Right lobe of liver (tissue), 6 donors: ENCODE measurements at regions not wholly inside any gene's neighbourhood (a gene's known extent, or its start where the extent isn't known, plus 50 kb on each side); places are given as distances from the start of the nearest gene placed in this dataset.
"Not testable (repeated sequence)": the region's sequence is repeated elsewhere in the genome, so short reads cannot be mapped to it uniquely, and the experiment has no call there.

Experiments used
- ATAC-seq, 4 donors: fragments of 200-7000 bp; cut with Tn5 transposase; one replicate each; pipeline ENCODE4 v1.9.1; 2020; ENCODE audit warnings: mild to moderate bottlenecking in 4 of 4, moderate library complexity in 4 of 4
- DNase-seq, 3 donors: peaks; one replicate each; pipeline ENCODE4 v3.0.0-alpha.2; 2020
- H3K27ac ChIP-seq, 3 donors: fragments of 200-600 bp; one replicate each; pipeline ENCODE4 v1.8.0; 2022
- H3K27me3 ChIP-seq, 2 donors: fragments of 200-600 bp; one replicate each; pipeline ENCODE4 v1.8.0; 2022
- H3K36me3 ChIP-seq, 4 donors: fragments of 200-600 bp; sonication (generic) in 1 of 4; one replicate each; pipeline versions ENCODE4 v1.5.1 to v1.8.0; 2017 to 2022; ENCODE audit warnings: control low read depth in 1 of 4
- H3K4me1 ChIP-seq, 4 donors: fragments of 200-600 bp; sonication (generic) in 1 of 4; one replicate each; pipeline versions ENCODE4 v1.5.1 to v1.8.0; 2017 to 2022; ENCODE audit warnings: control low read depth in 1 of 4
- H3K4me3 ChIP-seq, 3 donors: fragments of 200-600 bp; one replicate each; pipeline ENCODE4 v1.8.0; 2022
- H3K9me3 ChIP-seq, 4 donors: fragments of 200-600 bp; sonication (generic) in 1 of 4; one replicate each; pipeline versions ENCODE4 v1.5.1 to v1.8.0; 2017 to 2022; ENCODE audit warnings: control low read depth in 1 of 4
- POLR2A ChIP-seq: fragments of 450-650 bp; IDR thresholded peaks from one replicate; pipeline ENCODE4 v1.6.1; 2017; ENCODE audit warnings: antibody characterized with exemption, mild to moderate bottlenecking
- WGBS: methylation state at CpG from one replicate; pipeline ENCODE4 v1.1.6; 2018; ENCODE audit warnings: low coverage, low lambda C conversion rate; ENCODE audit not compliant: insufficient coverage; ENCODE audit errors: missing lambda C conversion rate; 5-methylcytosine and 5-hydroxymethylcytosine counted together
- intact Hi-C, 2 donors: fragments of 100-400 bp; cut with DNase I; formaldehyde crosslinking; loops; one replicate each; pipeline versions ENCODE4 v1.11.2 to v1.14.1; 2022
- TF ChIP-seq, protein P1 (sequence below), 4 donors: fragments of 200-600 bp in 3 of 4; fragments of 450-650 bp in 1 of 4; IDR thresholded peaks; one replicate each; pipeline versions ENCODE4 v1.5.1 to v1.8.0; 2016 to 2022; ENCODE audit warnings: antibody characterized with exemption in 4 of 4, mild to moderate bottlenecking in 2 of 4
- donor health status: DM: no; HTN: yes; CAD: no.
- donor health status: DM: no; HTN: no; CAD: no.
- donor health status: DM: no; HTN: no; CAD: no.
- donor health status: DM: no; HTN: yes; CAD: no.
- donor health status: DM: no; HTN: yes; CAD: no.

DNA sequence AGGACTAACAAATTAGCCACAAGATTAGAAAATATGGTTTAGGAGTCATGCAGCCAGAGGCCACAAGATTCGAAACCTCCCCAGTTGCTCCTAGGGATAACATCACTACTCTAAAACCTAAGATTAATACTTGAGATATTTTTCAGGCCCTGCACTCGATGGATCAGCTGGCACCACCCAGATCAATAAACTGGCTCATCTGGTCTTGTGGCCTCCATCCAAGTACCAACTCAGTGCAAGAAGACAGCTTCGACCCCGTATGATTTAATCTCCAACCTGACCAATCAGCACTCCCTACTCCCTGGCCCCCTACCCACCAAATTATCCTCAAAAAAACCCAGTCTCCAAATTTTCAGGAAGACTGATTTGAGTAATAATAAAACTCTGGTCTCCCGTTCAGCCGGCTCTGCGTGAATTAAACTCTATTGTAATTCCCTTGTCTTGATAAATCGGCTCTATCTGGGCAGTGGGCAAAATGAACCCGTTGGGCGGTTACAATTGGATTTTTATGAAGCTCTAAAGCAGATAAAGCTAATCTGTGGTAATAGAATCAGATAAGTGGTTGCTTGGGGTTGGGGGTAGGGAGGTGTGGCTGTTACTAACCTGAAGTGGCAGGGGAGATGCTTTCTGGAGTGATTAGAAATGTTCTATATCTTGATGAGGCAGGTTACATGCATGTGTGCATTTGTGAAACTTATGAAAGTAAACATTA lies 91.8 kb upstream of the ATXN3L start:
- TF ChIP-seq, protein P1, sequence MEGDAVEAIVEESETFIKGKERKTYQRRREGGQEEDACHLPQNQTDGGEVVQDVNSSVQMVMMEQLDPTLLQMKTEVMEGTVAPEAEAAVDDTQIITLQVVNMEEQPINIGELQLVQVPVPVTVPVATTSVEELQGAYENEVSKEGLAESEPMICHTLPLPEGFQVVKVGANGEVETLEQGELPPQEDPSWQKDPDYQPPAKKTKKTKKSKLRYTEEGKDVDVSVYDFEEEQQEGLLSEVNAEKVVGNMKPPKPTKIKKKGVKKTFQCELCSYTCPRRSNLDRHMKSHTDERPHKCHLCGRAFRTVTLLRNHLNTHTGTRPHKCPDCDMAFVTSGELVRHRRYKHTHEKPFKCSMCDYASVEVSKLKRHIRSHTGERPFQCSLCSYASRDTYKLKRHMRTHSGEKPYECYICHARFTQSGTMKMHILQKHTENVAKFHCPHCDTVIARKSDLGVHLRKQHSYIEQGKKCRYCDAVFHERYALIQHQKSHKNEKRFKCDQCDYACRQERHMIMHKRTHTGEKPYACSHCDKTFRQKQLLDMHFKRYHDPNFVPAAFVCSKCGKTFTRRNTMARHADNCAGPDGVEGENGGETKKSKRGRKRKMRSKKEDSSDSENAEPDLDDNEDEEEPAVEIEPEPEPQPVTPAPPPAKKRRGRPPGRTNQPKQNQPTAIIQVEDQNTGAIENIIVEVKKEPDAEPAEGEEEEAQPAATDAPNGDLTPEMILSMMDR (IDR thresholded peaks at IDR 0.05): no peak
- no peak for TF ChIP-seq POLR2A
- DNase-seq (no peak), ATAC-seq (no peak)
- Histone ChIP-seq H3K4me3 (no peak overlapping the region), H3K9me3 (no peaks in the 10 kb centered on the region), H3K27me3 (no peaks in the 10 kb centered on the region), H3K36me3 (no peaks in the 10 kb centered on the region), H3K4me1 (no peaks in the 10 kb centered on the region), H3K27ac (no peak overlapping the region)
- 50% methylated on average over 10 of the region's 10 CpGs for WGBS
- intact Hi-C loops: no loop called here

DNA sequence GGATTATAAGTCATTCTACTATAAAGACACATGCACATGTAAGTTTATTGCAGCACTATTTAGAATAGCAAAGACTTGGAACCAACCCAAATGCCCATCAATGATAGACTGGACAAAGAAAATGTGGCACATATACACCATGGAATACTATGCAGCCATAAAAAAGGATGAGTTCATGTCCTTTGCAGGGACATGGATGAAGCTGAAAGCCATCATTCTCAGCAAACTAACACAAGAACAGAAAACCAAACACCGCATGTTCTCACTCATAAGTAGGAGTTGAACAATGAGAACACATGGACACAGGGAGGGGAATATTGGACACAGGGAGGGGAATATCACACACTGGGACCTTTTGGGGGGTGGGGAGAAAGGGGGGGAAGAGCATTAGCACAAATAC lies 88.7 kb upstream of the ATXN3L start:
- DNase-seq, H3K36me3 ChIP-seq, H3K27me3 ChIP-seq, H3K27ac ChIP-seq, H3K4me1 ChIP-seq, intact Hi-C loops, H3K4me3 ChIP-seq, ATAC-seq, H3K9me3 ChIP-seq: not testable (repeated sequence)
- WGBS: 100% methylated on average over 1 of the region's 1 CpG

DNA sequence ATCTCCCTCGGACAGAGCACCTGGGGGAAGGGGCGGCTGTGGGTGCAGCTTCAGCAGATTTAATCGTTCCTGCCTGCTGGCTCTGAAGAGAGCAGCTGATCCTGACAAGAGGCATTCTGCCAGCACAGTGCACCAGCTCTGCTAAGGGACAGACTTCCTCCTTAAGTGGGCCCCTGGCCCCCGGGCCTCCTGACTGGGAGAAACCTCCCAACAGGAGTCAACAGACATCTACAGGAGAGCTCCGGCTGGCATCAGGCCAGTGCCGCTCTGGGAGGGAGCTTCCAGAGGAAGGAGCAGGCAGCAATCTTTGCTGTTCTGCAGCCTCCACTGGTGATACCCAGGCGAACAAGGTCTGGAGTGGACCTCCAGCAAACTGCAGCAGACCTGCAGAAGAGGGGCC lies 84.9 kb upstream of the ATXN3L start:
- intact Hi-C loops, H3K9me3 ChIP-seq, H3K4me3 ChIP-seq, H3K36me3 ChIP-seq, DNase-seq, H3K27ac ChIP-seq, ATAC-seq, H3K27me3 ChIP-seq, H3K4me1 ChIP-seq: not testable (repeated sequence)
- 62% methylated on average over 3 of the region's 7 CpGs for WGBS

DNA sequence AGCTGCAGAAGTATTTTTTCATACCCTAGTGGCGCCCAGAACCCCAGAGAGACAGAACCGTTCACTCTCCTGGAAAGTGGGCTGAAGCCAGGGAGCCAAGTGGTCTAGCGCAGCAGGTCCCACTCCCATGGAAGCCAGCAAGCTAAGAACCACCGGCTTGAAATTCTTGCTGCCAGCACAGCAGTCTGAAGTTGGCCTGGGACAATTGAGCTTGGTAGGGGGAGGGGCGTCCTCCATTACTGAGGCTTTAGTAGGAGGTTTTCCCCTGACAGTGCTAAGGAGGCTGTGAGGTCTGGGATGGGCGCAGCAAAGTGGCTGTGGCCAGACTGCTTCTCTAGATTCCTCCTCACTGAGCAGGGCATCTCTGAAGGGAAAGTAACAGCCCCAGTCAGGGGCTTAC lies 84.5 kb upstream of the ATXN3L start:
- Histone ChIP-seq H3K36me3 (no peaks in the 10 kb centered on the region), H3K9me3 (no peaks in the 10 kb centered on the region), H3K27me3 (no peaks in the 10 kb centered on the region), H3K4me3 (no peak overlapping the region), H3K27ac (no peak overlapping the region), H3K4me1 (no peaks in the 10 kb centered on the region)
- ATAC-seq: no peak
- DNase-seq: no peak
- 60% methylated on average over 2 of the region's 6 CpGs for WGBS
- intact Hi-C loops: no loop called here
- TF ChIP-seq, protein P1 (IDR thresholded peaks at IDR 0.05): no peak
- no peak for TF ChIP-seq POLR2A

DNA sequence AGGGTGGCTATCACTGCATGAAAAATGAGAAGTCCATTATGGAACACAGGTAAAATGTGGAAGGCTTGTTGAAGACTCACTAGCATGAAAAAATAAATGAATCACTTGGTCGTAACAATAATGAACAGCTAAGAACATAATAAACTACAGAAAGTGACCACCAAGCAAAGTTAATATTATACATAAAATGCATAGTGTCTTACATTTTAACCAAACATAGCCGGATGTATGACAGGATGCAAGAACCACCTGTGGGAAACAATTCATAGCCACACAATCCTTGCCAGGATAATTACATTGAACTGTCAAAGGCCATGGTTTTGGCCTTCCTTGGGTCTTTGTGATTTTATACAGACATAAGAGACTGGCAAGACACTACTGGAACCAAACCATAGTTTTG lies 81.9 kb upstream of the ATXN3L start:
- Histone ChIP-seq H3K36me3 (no peaks in the 10 kb centered on the region), H3K9me3 (no peaks in the 10 kb centered on the region), H3K4me3 (no peak overlapping the region), H3K27me3 (no peaks in the 10 kb centered on the region), H3K4me1 (no peaks in the 10 kb centered on the region), H3K27ac (no peak overlapping the region)
- TF ChIP-seq, protein P1 (IDR thresholded peaks at IDR 0.05): no peak
- TF ChIP-seq POLR2A: no peak
- 73% methylated on average over 2 of the region's 2 CpGs for WGBS
- ATAC-seq: no peak
- intact Hi-C loops: no loop called here
- no peak for DNase-seq

DNA sequence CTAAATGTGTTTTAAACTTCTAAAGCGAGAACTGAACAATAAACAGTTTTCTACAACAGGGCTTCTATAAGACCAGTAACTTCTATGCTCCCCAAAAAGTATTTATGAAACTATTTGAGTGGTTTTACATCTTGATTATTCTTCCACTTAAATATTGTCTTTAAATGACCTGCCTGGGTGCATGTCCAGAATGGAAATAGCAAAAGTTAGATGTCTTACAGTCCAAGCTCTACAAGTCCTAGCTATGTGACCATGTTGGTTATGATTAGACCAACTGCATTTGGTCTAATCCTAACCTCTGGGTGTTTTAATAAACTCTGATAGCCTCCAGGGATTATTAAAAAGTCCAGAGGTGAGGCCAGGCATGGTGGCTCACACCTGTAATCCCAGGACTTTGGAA lies 79.0 kb upstream of the ATXN3L start:
- H3K4me1 ChIP-seq: no peaks in the 10 kb centered on the region
- WGBS: 77% methylated on average over 1 of the region's 1 CpG
- no peak overlapping the region for H3K4me3 ChIP-seq
- intact Hi-C loops: no loop called here
- no peaks in the 10 kb centered on the region for H3K36me3 ChIP-seq
- TF ChIP-seq, protein P1 (IDR thresholded peaks at IDR 0.05): no peak
- no peak for TF ChIP-seq POLR2A
- no peak for ATAC-seq
- DNase-seq: no peak
- H3K27me3 ChIP-seq: no peaks in the 10 kb centered on the region
- H3K27ac ChIP-seq: no peak overlapping the region
- H3K9me3 ChIP-seq: no peaks in the 10 kb centered on the region
